ENCODE measurements at regions not wholly inside any gene's neighbourhood (a gene's known extent, or its start where the extent isn't known, plus 50 kb on each side); places are given as distances from the start of the nearest gene placed in this dataset.
"Not testable (repeated sequence)": the region's sequence is repeated elsewhere in the genome, so short reads cannot be mapped to it uniquely, and the experiment has no call there.

DNA sequence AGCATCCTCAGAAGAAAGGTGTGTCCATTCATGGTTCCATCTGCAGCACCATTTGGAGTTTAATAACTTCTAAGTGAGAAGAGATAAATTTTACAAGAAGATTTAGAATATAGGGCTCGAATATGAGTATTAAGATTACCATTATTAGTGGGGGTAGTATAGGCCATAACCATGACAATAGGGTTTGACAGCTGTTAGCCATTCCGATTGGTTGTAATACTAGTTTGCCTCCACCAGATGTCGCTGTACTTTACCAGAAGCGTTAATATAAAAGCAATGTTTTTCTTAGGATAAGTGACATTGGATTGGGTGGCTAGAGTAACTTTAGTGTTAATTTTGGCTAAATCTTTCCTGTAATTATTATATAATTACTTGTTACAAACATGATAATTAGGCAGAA lies 107.5 kb upstream of the SRD5A2 start:
- Mint-ChIP-seq H3K36me3 (ENCODE audit: low read depth) (peaks cover 30% of the 10 kb centered on the region), H3K27me3 (ENCODE audit: insufficient read depth, low read depth, poor library complexity) (peaks cover 4% of the 10 kb centered on the region), H3K27ac (no peak overlapping the region), H3K4me3 (no peak overlapping the region; the same call in 2 of the 3 replicates), H3K9me3 (peaks cover 83% of the 10 kb centered on the region), H3K4me1 (no peaks in the 10 kb centered on the region)
- no peaks in the 10 kb centered on the region for H3F3A ChIP-seq (replicated peaks; ENCODE audit: low read depth)
- H3K27me3 ChIP-seq (ENCODE audit: insufficient read depth), result no peaks in the 10 kb centered on the region
- H4K20me1 ChIP-seq (replicated peaks; ENCODE audit: insufficient read depth), result no peaks in the 10 kb centered on the region
- H3K4me1 ChIP-seq (ENCODE audit: insufficient read depth), result no peaks in the 10 kb centered on the region
- H3K27ac ChIP-seq (ENCODE audit: low read depth), result no peak overlapping the region
- peak; percentile 48 for DNase-seq (ENCODE audit: low spot score)
- H3K4me2 ChIP-seq, result no peak overlapping the region
- H3K79me2 ChIP-seq (replicated peaks; ENCODE audit: insufficient read depth), result no peaks in the 10 kb centered on the region
- H2AFZ ChIP-seq, result no peak overlapping the region
- peaks cover 3% of the 10 kb centered on the region; the same call in 1 of the 2 replicates for H3K36me3 ChIP-seq (ENCODE audit: insufficient read depth)
- ATAC-seq, result no peak
- H3K9me2 ChIP-seq (ENCODE audit: insufficient read depth), result no peaks in the 10 kb centered on the region
- TF ChIP-seq ZNF331 (CRISPR knock-in tag; IDR thresholded peaks at IDR 0.05; ENCODE audit: low read depth), result no peak
- TF ChIP-seq POLR2AphosphoS5 (IDR thresholded peaks at IDR 0.05; ENCODE audit: low read depth), result no peak
- TF ChIP-seq, protein P1, sequence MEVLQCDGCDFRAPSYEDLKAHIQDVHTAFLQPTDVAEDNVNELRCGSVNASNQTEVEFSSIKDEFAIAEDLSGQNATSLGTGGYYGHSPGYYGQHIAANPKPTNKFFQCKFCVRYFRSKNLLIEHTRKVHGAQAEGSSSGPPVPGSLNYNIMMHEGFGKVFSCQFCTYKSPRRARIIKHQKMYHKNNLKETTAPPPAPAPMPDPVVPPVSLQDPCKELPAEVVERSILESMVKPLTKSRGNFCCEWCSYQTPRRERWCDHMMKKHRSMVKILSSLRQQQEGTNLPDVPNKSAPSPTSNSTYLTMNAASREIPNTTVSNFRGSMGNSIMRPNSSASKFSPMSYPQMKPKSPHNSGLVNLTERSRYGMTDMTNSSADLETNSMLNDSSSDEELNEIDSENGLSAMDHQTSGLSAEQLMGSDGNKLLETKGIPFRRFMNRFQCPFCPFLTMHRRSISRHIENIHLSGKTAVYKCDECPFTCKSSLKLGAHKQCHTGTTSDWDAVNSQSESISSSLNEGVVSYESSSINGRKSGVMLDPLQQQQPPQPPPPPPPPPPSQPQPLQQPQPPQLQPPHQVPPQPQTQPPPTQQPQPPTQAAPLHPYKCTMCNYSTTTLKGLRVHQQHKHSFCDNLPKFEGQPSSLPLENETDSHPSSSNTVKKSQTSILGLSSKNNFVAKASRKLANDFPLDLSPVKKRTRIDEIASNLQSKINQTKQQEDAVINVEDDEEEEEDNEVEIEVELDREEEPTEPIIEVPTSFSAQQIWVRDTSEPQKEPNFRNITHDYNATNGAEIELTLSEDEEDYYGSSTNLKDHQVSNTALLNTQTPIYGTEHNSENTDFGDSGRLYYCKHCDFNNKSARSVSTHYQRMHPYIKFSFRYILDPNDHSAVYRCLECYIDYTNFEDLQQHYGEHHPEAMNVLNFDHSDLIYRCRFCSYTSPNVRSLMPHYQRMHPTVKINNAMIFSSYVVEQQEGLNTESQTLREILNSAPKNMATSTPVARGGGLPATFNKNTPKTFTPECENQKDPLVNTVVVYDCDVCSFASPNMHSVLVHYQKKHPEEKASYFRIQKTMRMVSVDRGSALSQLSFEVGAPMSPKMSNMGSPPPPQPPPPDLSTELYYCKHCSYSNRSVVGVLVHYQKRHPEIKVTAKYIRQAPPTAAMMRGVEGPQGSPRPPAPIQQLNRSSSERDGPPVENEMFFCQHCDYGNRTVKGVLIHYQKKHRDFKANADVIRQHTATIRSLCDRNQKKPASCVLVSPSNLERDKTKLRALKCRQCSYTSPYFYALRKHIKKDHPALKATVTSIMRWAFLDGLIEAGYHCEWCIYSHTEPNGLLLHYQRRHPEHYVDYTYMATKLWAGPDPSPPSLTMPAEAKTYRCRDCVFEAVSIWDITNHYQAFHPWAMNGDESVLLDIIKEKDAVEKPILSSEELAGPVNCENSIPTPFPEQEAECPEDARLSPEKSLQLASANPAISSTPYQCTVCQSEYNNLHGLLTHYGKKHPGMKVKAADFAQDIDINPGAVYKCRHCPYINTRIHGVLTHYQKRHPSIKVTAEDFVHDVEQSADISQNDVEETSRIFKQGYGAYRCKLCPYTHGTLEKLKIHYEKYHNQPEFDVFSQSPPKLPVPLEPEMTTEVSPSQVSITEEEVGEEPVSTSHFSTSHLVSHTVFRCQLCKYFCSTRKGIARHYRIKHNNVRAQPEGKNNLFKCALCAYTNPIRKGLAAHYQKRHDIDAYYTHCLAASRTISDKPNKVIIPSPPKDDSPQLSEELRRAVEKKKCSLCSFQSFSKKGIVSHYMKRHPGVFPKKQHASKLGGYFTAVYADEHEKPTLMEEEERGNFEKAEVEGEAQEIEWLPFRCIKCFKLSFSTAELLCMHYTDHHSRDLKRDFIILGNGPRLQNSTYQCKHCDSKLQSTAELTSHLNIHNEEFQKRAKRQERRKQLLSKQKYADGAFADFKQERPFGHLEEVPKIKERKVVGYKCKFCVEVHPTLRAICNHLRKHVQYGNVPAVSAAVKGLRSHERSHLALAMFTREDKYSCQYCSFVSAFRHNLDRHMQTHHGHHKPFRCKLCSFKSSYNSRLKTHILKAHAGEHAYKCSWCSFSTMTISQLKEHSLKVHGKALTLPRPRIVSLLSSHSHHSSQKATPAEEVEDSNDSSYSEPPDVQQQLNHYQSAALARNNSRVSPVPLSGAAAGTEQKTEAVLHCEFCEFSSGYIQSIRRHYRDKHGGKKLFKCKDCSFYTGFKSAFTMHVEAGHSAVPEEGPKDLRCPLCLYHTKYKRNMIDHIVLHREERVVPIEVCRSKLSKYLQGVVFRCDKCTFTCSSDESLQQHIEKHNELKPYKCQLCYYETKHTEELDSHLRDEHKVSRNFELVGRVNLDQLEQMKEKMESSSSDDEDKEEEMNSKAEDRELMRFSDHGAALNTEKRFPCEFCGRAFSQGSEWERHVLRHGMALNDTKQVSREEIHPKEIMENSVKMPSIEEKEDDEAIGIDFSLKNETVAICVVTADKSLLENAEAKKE (CRISPR knock-in tag; IDR thresholded peaks at IDR 0.05), result no peak
- TF ChIP-seq, protein P2, sequence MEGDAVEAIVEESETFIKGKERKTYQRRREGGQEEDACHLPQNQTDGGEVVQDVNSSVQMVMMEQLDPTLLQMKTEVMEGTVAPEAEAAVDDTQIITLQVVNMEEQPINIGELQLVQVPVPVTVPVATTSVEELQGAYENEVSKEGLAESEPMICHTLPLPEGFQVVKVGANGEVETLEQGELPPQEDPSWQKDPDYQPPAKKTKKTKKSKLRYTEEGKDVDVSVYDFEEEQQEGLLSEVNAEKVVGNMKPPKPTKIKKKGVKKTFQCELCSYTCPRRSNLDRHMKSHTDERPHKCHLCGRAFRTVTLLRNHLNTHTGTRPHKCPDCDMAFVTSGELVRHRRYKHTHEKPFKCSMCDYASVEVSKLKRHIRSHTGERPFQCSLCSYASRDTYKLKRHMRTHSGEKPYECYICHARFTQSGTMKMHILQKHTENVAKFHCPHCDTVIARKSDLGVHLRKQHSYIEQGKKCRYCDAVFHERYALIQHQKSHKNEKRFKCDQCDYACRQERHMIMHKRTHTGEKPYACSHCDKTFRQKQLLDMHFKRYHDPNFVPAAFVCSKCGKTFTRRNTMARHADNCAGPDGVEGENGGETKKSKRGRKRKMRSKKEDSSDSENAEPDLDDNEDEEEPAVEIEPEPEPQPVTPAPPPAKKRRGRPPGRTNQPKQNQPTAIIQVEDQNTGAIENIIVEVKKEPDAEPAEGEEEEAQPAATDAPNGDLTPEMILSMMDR (conservative IDR thresholded peaks at IDR 0.05; ENCODE audit: low read depth in 2 of 2), result peak; percentile 64 to 85
- TF ChIP-seq STAT1 (IDR thresholded peaks at IDR 0.05; ENCODE audit: unreplicated experiment), result no peak
- TF ChIP-seq EZH2phosphoT487 (IDR thresholded peaks at IDR 0.05; ENCODE audit: unreplicated experiment), result no peak
- H3K4me3 ChIP-seq, result no peak overlapping the region

DNA sequence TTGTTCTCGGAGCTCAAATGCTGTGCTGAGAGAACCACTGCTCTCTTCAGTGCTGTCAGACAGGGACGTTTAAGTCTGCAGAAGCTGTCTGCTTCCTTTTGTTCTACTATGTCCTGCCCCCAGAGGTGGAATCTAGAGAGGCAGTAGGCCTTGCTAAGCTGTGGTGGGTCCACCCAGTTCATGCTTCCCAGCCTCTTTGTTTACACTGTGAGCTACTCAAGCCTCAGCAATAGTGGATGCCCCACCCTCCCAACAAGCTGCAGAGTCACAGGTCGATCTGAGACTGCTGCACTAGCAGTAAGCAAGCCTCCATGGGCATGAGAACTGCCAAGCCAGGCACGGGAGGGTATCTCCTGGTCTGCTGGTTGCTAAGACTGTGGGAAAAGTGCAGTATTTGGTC lies 102.8 kb upstream of the SRD5A2 start:
- not testable (repeated sequence) for H3K36me3 ChIP-seq (ENCODE audit: insufficient read depth); H3K4me3 Mint-ChIP-seq; H3K27ac Mint-ChIP-seq; H3K27me3 Mint-ChIP-seq (ENCODE audit: insufficient read depth, low read depth, poor library complexity); H3K4me3 ChIP-seq; ATAC-seq; H3K9me2 ChIP-seq (ENCODE audit: insufficient read depth); DNase-seq (ENCODE audit: low spot score); H2AFZ ChIP-seq; H3F3A ChIP-seq (replicated peaks; ENCODE audit: low read depth); H3K4me1 Mint-ChIP-seq; H3K4me2 ChIP-seq; H4K20me1 ChIP-seq (replicated peaks; ENCODE audit: insufficient read depth); H3K27me3 ChIP-seq (ENCODE audit: insufficient read depth); H3K4me1 ChIP-seq (ENCODE audit: insufficient read depth); H3K27ac ChIP-seq (ENCODE audit: low read depth); H3K79me2 ChIP-seq (replicated peaks; ENCODE audit: insufficient read depth)
- Mint-ChIP-seq H3K36me3 (ENCODE audit: low read depth) (peaks cover 10% of the 10 kb centered on the region; the same call in 2 of the 3 replicates), H3K9me3 (peaks cover 78% of the 10 kb centered on the region)
